GM12865 (cell line): ENCODE measurements at regions not wholly inside any gene's neighbourhood (a gene's known extent, or its start where the extent isn't known, plus 50 kb on each side); places are given as distances from the start of the nearest gene placed in this dataset.

ENCODE experiments used
- DNase-seq: peaks from one replicate; pipeline ENCODE4 v3.0.0; 2010; ENCODE audit warnings: low read depth
- H3K4me3 ChIP-seq: 2 replicates; pipeline ENCODE4 v1.5.1; 2011; ENCODE audit warnings: mild to moderate bottlenecking, low read depth, low read length, control low read depth
- TF ChIP-seq, protein P1 (sequence below): IDR thresholded peaks from 2 replicates; pipeline ENCODE4 v1.5.1; 2011; ENCODE audit warnings: low read length, control low read depth, low read depth, inconsistent platforms; ENCODE audit not compliant: insufficient read depth; ENCODE audit errors: missing control alignments

DNA sequence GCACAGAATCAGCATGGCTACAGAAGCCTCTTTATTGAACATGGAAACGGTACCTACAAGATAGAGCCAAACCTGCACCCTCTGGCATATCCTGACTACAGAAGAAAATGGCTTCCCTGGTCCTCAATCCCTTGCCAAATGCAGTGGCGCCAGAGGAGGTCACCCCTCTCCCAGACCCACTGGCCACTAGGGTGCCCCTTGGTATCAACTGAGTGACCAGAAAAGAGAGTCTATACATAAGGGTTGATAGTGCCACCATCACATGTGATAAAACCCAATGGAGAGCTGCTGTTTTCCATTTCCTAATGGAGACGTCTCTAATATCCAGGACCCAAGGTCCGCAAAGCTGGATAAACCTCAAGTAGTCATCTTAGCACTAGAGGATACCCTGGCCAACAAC is 52.7 kb upstream of the ALK start:
- TF ChIP-seq, protein P1, sequence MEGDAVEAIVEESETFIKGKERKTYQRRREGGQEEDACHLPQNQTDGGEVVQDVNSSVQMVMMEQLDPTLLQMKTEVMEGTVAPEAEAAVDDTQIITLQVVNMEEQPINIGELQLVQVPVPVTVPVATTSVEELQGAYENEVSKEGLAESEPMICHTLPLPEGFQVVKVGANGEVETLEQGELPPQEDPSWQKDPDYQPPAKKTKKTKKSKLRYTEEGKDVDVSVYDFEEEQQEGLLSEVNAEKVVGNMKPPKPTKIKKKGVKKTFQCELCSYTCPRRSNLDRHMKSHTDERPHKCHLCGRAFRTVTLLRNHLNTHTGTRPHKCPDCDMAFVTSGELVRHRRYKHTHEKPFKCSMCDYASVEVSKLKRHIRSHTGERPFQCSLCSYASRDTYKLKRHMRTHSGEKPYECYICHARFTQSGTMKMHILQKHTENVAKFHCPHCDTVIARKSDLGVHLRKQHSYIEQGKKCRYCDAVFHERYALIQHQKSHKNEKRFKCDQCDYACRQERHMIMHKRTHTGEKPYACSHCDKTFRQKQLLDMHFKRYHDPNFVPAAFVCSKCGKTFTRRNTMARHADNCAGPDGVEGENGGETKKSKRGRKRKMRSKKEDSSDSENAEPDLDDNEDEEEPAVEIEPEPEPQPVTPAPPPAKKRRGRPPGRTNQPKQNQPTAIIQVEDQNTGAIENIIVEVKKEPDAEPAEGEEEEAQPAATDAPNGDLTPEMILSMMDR = no peak
- no peak overlapping the region for H3K4me3 ChIP-seq
- no peak for DNase-seq

DNA sequence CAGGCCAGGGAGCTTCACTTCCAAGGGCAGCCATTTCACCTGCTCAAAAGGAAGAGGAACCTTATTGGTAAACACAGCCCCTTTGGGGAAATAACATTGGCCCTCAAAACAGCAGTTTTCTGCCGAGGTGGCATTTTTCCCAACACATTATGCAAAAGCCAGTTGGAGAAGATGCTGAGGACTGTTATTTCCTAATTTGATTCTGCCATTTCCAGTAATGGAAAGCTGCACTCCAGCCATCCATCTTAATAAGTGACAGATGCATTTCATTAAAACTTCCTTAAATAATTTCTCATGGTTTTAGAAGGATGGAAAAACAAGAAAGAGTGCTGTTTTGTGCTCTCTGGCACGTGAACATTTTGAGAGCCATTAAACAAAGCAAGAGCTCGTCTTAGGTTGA is 55.9 kb upstream of the ALK start:
- TF ChIP-seq, protein P1 = no peak
- DNase-seq = no peak
- H3K4me3 ChIP-seq = no peak overlapping the region

DNA sequence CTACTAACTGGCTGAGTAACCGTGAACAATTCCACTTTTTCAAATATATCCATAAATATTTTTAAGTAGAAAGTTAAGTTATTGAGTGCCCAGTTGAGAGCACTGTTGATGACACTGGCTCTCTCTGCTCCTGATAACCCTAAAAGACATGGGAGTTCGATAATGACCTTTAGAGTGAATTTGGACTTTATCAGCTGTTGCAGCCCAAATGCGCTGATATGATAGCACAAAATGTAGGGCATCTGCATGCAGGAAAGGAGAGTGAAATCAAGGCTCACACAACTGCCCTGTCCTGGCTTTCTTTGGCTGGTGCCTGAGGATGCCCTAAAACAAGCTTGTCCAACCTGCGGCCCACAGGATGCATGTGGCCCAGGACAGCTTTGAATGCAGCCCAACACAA is 60.0 kb upstream of the ALK start:
- no peak overlapping the region for H3K4me3 ChIP-seq
- no peak for DNase-seq
- TF ChIP-seq, protein P1 = no peak

DNA sequence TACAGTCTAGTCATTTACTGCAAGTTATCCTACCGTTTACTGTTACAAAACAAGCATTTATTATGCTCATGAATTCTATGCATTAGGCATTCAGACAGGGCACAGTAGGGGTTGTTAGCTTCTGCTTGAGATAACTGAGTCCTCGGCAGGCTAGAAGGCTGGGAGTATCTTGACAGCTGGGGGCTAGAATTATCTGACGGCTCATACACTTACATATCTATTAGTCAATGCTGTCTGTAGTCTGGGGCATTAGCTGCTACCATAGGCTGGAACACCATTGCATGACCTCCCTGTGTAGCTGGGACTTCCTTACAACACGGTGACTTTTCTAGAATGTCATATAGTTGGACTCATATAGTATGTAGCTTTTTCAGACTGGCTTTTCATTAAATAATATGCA is 61.9 kb upstream of the ALK start:
- TF ChIP-seq, protein P1 = no peak
- DNase-seq = no peak

DNA sequence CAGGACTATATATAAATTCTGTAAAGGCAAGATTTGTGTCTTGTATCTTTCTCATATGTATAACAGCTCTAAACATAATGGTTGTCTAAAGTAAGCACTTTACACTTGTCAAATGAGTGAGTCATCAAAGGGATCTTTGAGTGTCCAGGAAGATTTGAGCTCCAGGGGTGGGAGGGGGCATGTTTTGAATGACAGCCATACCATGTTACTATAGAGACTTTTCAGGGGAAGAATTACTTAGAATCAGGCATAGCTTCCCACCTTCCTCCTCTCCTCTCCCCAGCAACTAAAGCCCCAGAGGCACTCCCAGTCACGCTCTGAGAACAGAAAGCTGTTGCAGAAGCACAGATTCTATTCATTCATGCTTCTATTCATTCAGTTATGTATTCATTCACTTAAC is 65.8 kb upstream of the ALK start:
- DNase-seq = no peak
- no peak overlapping the region for H3K4me3 ChIP-seq
- TF ChIP-seq, protein P1 = no peak

More for the DNA sequence above, 61.9 kb upstream of the ALK start:
- no peak overlapping the region for H3K4me3 ChIP-seq

DNA sequence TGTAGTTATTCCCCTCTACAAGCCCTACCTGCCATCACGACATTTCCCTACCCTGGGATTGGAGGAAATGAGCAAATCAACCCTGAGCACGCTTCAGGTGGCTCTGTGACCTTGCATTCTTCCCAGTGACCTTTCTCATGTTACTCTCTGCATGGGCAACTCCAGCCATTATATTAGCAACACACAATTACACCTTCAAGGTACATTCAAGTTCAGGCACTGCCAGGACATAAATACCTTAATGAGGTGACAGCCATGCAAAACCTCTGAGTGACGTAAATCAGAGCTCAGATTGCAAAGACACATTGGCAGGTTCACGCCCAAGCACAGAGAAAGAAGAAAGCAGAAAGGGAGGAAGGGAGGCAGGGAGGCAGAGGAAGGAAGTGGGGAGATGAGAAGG is 68.7 kb upstream of the ALK start:
- no peak overlapping the region for H3K4me3 ChIP-seq
- no peak for DNase-seq
- TF ChIP-seq, protein P1 = no peak

DNA sequence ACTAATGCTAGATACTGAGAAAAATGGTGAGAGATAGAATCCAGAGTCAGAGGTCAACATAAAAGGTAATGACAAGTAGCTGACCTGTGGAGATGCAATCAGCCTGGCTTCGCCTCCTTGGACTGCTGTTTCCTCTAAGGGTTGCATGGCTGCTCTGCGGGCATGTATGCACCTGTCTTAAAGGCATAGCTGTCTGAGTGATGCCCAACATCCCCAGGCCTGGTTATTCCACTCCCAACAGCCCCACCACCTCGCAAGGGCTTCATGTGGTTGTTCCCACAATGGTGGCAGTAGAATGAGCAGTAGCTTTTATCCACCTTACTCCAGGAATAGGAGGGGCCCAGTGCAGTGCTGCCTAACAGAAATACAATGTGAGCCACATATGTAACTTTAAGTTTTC is 69.7 kb upstream of the ALK start:
- no peak overlapping the region for H3K4me3 ChIP-seq
- TF ChIP-seq, protein P1 = no peak
- no peak for DNase-seq
